Stimulated activated CD4-positive, alpha-beta T cell treated with anti-CD3 and anti-CD28 coated beads, Interleukin-4, amount 100 ng/mL, for 24 hours (primary cell): ENCODE measurements at regions not wholly inside any gene's neighbourhood (a gene's known extent, or its start where the extent isn't known, plus 50 kb on each side); places are given as distances from the start of the nearest gene placed in this dataset.

Experiments used
- DNase-seq: peaks from one replicate; pipeline ENCODE4 v3.0.0-alpha.2; 2020

DNA sequence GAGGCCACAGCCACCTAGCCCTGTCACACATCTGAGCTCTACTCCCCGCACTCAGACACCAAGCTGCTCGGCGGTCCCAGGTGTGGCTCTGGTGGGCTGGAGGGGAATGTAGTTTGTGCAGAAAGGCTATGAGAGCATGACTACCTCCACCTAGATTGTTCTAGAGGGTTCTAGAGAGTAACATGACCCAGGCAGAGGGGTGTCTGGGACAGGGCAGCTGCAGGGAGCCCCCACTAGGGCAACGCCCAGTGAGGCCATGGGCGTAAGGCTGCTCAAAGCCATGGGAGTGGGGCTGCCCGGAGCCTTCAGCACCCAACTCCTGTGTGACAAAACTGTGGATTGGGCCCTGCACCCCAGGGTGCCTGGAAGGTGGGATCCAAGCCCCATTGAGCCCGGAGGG, 511.4 kb upstream of the MYT1L start:
- DNase-seq = no peak

DNA sequence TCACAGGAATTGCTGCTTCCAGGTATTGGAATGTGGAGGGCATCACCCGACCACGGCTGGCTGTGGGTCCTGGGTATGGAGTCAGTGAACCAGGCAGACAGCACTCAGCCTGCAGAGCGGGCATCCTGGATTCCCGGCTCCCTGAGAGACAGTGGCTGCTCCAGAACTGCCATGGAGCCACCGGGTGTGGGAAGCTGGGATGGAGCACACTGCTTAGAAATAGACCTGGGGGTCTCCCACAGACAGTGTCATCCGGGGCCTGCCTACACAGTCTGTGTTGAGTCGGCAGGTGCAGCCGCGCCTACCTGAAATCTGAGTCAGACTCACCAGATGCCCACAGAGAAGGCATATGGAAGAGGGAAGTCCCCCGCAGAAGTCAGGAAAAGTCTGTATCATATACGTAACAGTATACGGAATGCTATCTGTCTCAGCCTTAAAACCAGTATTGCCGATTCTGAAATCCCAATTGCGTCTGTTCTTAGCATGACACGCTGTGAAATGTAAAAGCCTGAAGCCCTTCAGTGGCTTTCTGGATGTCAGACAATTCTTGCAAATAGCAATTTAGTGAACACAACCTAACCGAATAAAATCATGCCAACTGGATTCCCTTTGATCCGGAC, 509.7 kb upstream of the MYT1L start:
- no peak for DNase-seq

DNA sequence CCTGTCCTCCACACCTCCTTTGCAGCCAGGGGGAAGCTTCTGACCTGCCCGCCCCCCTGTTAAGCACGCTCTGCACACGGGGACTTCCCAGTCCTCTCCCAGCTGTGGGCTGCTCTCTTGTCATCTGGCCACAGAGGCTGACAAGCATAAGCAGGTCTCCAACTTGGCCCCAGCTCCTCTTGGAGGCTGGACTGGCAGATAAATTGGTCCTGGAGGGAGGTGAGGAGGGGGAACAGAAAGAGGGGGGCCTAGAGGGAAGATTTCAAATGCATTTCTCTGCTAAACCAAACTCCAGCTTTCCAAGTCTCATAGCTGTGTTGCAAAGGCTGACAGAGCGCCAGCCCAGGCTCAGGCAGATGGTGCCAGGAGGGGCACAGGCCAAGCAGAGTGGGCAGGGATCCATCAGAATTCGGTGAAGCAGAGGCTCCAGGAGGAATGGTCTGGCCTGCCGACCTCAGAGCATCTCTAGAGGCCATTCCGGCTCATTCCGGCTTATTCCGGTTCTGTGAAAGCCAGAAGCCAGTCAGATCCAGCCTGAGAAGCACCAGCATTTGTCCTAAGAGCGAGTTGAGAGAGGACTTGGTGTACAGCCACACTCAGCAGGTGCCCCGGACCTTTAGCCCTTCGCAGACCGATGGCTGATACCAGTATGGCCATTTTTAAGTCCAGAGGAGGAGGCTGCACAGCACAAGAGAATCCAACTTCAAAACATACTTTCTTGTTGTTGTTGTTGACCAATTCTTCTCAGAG, 508.9 kb upstream of the MYT1L start:
- no peak for DNase-seq

DNA sequence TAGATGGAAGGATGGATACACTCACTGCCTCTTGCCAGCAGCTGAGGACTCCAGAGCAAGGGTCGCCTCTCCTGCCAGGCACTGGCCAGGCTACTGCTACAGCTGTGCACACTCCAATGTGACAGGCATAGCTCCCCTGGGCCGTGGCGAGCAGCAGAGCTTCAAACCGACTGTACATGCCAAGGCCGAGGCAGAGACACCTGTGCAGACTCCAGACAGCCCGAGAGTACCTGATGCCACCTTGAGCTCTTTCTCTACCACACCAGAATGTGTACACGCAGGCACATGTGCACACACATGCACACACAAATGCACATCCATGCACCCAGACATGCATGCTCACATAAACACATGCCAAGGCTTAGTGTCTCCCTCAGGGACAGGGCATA, 508.3 kb upstream of the MYT1L start:
- no peak for DNase-seq

DNA sequence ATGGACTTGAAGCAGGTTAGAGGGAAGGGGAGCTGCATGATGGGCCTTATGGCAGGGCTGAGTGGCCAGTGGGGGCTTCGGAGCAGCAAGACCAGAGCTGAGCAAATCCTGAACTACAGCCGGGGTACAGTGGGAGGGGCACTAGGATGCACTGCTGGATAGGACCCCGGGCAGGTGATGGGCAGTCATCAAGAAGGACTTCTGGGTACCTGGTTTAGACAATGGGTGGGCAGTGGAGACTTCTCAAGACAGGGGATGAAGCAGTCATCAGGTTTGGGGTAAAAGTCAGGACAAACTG, 507.4 kb upstream of the MYT1L start:
- DNase-seq = no peak

DNA sequence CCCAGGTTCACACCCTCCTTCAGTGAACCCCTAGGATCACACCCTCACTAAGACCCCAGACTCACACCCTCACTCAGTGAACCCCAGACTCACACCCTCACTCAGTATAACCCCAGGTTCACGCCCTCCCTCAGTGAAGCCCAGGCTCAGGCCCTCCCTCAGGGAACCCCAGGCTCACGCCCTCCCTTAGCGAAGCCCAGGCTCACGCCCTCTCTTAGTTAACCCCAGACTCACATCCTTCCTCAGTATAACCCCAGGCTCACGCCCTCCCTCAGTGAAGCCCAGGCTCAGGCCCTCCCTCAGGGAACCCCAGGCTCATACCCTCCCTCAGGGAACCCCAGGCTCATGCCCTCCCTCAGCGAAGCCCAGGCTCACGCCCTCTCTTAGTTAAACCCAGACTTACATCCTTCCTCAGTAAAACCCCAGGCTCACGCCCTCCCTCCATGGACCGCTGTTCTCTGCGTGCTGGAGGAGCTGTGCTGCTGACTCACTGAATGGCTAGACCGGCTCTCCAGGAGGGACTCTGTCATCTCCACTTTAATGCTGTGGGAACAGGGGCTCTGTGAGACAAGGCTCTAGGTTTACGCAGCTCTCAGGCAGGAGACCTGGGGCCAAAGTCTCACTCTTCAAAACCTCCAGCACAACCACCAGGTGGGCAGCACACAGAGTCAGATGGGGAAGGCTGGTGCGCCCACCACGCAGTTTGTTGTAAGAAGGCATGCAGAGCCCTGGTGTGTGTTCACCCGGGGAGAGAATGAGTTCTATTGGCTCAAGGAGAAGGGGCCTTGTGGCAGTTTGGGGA, 506.9 kb upstream of the MYT1L start:
- no peak for DNase-seq

DNA sequence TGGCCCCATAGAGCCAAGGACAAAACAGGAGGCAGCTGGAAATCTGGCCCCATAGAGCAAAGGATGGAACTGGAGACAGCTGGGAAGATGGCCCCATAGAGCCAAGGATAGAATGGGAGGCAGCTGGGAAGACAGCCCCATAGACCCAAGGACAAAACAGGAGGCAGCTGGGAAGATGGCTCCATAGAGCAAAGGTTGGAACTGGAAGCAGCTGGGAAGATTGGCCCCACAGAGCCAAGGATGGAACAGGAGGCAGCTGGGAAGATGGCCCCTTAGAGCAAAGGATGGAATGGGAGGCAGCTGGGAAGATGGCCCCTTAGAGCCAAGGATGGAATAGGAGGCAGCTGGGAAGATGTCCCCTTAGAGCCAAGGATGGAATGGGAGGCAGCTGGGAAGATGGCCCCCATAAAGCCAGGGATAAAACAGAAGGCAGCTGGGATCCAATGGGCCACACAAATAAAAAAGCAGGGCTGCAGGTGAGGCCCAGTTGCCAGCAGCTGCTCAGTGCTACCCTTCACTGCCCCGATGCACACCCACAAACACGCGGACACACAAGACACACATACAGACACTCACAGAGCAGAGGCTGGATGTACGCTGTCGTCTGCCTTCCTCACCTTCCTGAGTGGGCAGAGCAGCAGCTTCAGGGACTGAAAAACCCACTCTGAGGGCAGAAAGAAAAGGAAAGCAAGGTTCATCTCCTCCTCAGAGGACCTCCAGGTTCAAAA, 505.4 kb upstream of the MYT1L start:
- no peak for DNase-seq

DNA sequence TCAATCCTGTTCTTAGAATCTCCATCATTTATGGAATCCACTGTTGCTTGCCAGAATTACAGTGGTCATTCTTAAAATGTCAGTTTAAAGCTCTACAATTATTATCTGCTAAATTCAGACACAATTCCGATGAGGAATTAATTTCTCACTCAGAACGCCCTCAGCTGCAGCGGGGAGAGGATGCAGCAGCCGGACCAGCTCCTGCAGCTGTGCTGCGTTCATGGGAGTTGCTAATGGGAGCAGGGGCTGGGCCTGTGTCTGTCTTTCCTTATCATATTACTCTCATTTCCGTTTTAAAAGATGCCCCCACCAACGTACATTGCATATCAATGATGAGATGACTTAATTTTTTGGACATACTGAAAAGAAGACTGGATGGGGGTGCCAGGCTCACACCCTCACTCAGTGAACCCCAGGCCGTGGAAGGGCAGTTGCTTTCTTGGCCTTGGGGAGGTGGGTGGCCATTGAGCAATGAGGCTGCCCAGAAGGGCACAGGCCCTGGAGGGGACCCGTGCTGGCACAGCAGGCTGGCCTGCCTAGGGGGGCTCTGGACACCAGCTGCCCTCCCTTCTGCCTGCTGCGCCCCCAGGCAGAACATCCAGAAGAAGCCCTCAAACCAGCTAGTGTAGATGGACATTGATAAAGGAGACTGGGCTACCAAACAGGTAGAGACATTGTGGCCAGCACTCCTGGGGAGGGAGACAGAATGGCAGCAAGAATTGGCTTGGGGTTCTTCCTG, 503.6 kb upstream of the MYT1L start:
- no peak for DNase-seq

DNA sequence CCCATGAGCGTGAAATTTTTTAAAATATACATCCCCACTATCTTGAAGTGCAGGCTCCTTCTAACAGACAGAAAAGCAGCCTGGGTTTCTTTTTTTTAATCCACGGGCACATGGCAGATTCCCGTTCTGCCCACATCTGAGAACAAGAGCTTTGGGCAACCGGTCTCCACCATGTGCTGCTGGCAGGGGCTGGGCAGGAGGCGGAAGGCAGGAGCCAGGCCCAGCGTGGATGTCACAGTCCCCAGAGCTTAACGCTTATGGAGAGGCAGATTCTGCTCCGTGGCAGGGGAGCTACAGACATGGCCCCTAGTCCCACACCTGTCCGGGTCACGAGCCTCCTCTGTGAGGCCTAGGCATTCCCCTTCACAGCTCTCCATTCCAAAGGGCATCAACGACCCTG, 503.0 kb upstream of the MYT1L start:
- no peak for DNase-seq

DNA sequence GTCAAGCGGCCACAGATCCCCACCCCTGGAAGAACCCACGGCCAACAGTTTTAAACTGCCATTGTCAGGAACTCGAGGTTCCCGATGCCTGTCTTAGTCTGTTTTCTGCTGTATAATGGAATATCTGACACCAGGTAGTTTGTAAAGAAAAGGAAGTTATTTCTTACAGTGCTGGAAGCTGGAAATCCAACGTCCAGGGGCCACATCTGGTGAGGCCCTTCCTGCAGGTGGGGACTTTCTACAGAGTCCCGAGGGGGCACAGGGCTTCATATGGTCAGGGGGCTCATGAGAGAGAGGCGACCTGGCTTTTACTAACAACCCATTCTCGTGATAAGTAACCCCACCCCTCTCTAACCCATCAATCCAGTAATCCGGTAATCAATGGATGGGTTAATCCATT, 501.6 kb upstream of the MYT1L start:
- DNase-seq = no peak

DNA sequence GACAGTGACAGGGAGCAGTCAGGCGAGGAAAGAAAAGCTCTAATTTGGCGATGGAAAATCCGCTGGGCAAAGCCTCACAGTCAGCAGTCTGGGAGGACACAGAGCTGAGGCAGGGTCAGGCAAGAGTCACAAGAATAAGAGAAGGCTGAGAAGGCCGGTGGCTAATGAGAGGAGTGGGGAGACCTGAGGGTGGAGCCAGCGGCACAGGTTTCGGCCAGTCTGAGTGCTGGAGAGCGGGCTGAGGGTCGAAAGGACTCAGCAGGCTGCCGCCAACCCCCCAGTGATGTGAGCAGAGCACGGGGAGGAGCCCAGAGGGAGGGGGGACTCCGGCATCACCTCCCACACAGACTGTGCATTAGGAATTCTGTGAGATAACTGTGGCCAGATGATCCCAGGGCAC, 500.6 kb upstream of the MYT1L start:
- no peak for DNase-seq

DNA sequence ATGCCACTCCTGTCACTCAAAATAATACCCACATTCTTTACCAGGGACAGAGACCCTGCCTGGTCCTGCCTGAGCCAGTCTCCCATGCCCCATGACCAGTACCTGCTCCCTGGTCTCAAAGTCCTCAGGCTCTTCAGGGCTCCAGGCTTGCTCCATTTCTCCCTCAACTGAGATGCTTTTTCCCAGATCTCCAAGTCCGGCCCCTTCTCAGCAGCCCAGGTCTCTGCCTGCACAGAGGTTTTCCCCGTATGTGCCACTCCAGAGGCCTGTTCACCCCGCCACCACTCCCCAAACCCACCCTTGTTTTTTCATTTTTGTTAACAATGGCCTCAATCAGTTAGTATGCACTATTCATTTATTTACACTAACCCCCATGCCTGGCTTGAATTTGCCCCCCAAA, 499.5 kb upstream of the MYT1L start:
- DNase-seq = no peak

DNA sequence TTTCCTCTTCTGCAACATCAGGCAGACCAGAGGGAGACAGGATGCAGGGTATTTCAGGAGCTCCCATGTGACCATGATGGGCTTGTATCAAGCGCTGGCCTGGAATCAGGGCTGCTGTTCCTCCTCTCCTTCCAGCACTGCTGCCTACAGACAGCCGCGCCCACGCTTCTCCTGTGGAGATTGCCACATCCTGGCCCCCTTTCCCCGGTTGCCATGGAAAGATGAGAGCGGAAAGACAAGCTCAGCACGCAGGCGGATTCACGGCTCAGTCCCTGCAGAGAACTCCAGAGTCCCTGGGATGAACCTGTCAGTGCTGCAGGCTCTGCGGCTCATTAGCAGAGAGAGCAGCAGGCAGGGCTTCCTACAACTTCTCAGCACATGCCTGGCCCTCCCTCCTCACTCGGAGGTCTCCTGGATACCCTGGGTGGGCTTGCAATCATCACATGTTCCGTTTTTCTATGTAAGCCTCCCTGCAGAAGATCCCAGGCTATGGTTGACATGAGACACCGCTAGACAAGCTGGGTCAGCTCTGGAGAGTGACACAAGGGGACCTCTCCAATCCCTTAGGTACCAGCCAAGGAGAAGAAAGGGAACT, 497.8 kb upstream of the MYT1L start:
- DNase-seq = no peak

DNA sequence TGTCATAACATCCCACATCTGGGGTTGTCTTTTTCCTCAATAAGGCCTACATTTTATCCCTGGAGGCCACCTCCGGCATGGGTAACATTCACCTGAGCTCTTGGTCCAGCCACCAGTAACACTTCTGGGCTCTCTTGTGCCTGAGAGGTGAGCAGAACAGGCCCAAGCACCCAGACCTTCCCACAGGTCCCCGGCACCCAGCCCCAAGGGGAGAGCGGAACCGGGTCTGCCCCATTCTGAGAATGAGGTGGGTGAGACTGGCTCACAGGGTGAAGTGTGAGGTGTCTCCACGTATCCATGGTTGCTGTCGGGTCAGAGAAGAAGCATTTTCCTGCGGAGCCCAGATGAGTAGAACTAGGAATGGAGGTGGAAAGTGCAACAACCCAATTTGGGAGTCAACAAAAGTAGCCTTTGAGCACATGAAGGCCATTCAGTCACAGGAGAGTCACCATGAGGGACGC, 496.7 kb upstream of the MYT1L start:
- DNase-seq = no peak

DNA sequence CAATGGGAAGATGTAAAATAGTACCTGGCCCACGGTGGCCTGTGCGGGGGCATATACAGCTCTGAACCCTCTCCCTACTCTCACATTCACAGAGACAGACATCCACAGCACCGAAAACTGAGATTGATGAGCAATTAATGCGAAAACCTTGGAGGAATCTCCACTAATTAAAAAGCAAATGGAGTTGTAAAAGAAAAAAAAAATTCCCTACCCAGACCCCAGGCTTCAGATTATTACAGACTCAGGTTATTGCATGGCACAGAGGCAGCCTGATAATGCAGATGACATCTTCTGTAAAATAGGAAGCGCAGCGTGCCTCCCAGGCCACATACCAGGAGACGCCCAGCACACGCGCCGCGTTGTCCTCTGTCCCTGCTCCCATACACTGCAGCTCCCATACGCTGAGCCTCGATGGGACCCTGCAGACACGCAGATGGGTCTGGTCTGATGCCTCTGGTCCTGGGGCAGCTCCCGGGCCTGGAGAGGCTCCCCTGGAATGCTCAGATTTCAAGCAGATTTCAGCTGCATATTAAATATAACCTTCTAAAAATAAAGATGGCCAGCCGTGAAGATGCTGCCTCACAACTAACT, 496.1 kb upstream of the MYT1L start:
- DNase-seq = no peak

DNA sequence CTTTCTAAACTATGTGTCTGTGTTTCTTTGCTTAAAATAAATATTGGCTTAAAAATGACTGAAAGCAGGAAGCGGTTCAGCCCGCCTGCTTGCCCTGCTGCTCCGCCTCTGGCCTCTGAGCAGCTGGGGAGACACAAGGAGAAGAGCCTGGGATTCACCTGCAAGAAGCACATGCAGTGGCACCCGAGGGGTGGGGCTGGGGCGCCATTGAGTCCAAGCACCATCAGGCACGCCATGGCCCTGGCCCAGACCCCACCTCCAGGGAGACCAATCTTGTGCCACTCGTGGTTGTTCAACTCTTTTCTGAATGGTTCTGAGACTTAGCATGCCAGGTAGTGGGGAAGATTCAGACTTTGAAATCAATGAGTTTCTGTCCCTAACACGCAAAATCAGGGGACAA, 495.5 kb upstream of the MYT1L start:
- DNase-seq = no peak

DNA sequence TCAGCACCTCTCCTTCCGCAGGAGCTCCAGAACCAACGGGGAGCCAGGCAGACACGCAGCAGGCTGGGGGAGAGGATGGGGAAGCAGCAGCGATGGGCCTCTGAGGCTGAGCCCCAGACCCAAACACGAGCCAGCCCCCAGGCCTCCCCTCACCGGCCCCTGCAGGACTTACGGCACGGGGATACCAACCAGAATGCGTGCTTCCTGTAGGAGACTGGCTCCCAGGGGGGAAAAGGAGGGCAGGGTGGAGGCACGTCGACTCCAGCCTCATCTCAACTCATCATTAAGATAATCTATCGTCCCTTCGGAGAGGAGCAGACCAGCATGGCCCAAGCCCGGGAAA, 495.1 kb upstream of the MYT1L start:
- DNase-seq = no peak

DNA sequence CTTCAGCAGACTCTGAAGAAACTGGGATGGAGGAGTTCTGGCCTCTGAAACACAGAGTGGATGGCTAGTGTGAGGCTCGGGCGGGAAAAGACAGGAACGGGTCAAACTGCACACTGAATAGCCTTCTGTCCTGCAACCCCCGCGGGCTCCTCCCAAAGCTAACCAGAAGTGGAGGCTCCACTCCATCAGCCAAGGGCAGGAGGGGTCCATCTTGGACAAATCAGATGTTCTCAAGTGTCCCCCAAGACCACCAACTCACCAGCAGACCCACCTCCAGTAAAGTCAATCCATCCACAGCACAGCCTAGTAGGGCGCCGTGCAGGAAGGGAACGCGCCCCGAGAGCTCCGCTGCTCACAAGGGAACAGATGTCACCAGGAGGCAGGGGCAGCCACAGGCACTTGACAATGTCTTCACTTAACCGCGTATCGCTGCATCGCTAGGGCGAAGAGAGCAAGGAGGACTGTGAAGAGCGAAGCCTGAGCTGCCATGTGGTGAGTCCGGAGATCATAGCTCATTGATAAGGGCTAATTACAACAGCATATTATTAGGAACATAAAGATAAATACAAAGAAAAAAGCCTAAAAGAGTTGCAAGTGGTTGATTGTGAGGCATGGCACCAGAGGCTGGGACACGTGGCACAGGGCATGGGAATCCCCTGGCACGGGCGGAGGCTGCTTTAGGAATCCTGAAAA, 494.6 kb upstream of the MYT1L start:
- no peak for DNase-seq

DNA sequence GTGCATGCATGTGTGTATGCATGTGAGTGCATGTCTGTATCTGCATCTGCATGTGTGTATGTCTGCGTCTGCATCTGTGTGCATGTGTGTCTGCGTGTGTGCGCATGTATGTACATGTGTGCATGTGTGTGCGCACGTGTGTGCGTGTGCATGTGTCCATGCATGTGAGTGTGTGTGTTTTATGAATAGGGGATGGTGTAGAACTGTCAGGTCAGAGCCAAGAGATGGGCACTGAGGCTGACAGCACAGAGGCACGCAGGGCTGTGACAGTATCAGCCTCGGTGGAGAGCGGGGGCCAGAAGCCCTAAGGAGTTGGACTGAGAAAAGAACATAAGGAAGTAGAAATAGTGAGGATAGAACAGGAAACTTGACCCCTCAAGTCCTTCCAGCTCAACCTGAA, 494.0 kb upstream of the MYT1L start:
- no peak for DNase-seq

DNA sequence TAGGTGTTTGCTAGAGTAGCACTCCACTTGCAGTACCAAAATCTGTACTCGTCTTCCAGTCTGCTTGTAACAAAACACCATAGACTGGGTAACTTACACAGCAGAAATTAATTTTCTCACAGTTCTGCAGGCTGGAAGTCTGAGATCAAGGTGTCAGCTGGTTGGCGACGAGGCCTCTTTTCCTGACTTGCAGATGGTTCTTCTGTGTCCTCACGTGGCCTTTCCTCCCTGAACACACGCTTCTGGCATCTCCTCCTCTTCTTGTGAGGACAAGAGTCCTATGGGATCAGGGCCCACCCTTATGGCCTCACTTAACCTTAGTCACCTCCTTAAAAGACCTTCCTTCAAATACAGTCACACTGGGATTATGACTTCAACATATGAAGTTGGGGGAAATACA, 493.5 kb upstream of the MYT1L start:
- DNase-seq = no peak

DNA sequence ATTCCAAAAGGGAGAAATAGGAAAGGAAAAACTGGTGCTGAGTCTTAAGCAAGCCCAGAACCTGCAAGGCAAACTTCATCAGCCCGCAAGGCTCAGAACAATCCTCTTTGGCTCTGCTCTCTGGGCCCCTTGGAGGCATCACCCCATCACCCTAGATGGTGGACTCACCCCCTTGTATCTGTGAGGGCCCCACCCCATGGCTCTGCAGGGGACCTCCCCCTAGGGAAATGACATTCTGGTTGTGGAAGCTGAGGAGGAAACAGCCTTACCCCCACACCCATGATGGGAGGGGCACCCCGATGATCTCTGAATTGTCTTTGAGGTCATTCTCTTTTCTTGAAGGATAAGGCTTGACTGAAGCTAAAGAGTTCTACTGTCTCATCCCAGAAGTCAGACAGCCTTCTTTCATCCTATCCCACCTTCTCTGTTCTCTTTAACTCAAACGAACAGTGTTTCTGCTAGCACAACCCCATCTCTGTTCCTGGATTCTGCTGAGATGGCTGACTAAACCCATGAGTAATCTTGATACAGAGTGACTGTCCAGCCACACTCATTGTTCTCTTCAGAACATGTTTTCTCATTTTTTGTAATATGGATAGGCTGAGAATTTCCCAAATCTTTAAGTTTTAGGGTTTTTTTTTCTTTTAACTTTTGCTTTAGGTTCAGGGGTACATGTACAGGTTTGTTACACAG, 492.1 kb upstream of the MYT1L start:
- DNase-seq = no peak
